ENCODE measurements at regions not wholly inside any gene's neighbourhood (a gene's known extent, or its start where the extent isn't known, plus 50 kb on each side); places are given as distances from the start of the nearest gene placed in this dataset.

- DNase-seq (ENCODE audit: low read depth in 2 of 2): no peak
Observed at GRCh38 chr1:37274938-37275631, 199.3 kb upstream of the ZC3H12A start.

- no peak for DNase-seq (ENCODE audit: low read depth in 2 of 2)
Observed at GRCh38 chr1:37277366-37277765, 197.0 kb upstream of the ZC3H12A start.

GRCh38 chr1:37281354-37281753, 193.0 kb upstream of the ZC3H12A start:
- DNase-seq (ENCODE audit: low read depth in 2 of 2): no peak

GRCh38 chr1:37282764-37283163, 191.6 kb upstream of the ZC3H12A start:
- DNase-seq (ENCODE audit: low read depth in 2 of 2): no peak

GRCh38 chr1:37284053-37284452, 190.3 kb upstream of the ZC3H12A start:
- no peak for DNase-seq (ENCODE audit: low read depth in 2 of 2)

GRCh38 chr1:37286881-37287280, 187.5 kb upstream of the ZC3H12A start:
- DNase-seq (ENCODE audit: low read depth in 2 of 2): no peak

- peak in 1 of 2 donors; percentile 4 for DNase-seq (ENCODE audit: low read depth in 2 of 2)
Observed at GRCh38 chr1:37288900-37289299, 185.5 kb upstream of the ZC3H12A start.

GRCh38 chr1:37290718-37291117, 183.7 kb upstream of the ZC3H12A start:
- DNase-seq (ENCODE audit: low read depth in 2 of 2): no peak

GRCh38 chr1:37292789-37293188, 181.6 kb upstream of the ZC3H12A start:
- no peak for DNase-seq (ENCODE audit: low read depth in 2 of 2)

- no peak for DNase-seq (ENCODE audit: low read depth in 2 of 2)
Observed at GRCh38 chr1:37294096-37294495, 180.3 kb upstream of the ZC3H12A start.

GRCh38 chr1:37294529-37294928, 179.9 kb upstream of the ZC3H12A start:
- no peak for DNase-seq (ENCODE audit: low read depth in 2 of 2)

GRCh38 chr1:37298769-37299168, 175.6 kb upstream of the ZC3H12A start:
- no peak for DNase-seq (ENCODE audit: low read depth in 2 of 2)

GRCh38 chr1:37299216-37299615, 175.2 kb upstream of the ZC3H12A start:
- DNase-seq (ENCODE audit: low read depth in 2 of 2): no peak

GRCh38 chr1:37303884-37304574, 170.4 kb upstream of the ZC3H12A start:
- DNase-seq (ENCODE audit: low read depth in 2 of 2): no peak

GRCh38 chr1:37305108-37305507, 169.3 kb upstream of the ZC3H12A start:
- DNase-seq (ENCODE audit: low read depth in 2 of 2): no peak

GRCh38 chr1:37305841-37306240, 168.5 kb upstream of the ZC3H12A start:
- no peak for DNase-seq (ENCODE audit: low read depth in 2 of 2)

- DNase-seq (ENCODE audit: low read depth in 2 of 2): no peak
Observed at GRCh38 chr1:37306461-37306860, 167.9 kb upstream of the ZC3H12A start.

GRCh38 chr1:37306871-37307270, 167.5 kb upstream of the ZC3H12A start:
- DNase-seq (ENCODE audit: low read depth in 2 of 2): no peak

- DNase-seq (ENCODE audit: low read depth in 2 of 2): no peak
Observed at GRCh38 chr1:37308031-37308960, 166.1 kb upstream of the ZC3H12A start.

- no peak for DNase-seq (ENCODE audit: low read depth in 2 of 2)
Observed at GRCh38 chr1:37309574-37309973, 164.8 kb upstream of the ZC3H12A start.

GRCh38 chr1:37310064-37310463, 164.3 kb upstream of the ZC3H12A start:
- DNase-seq (ENCODE audit: low read depth in 2 of 2): no peak

- no peak for DNase-seq (ENCODE audit: low read depth in 2 of 2)
Observed at GRCh38 chr1:37315371-37315846, 159.0 kb upstream of the ZC3H12A start.

Data from stimulated activated CD4-positive, alpha-beta T cell treated with anti-CD3 and anti-CD28 coated beads, Interleukin-15, amount 100 ng/mL, for 48 hours (primary cell).